ENCODE measurements at regions not wholly inside any gene's neighbourhood (a gene's known extent, or its start where the extent isn't known, plus 50 kb on each side); places are given as distances from the start of the nearest gene placed in this dataset.

DNA sequence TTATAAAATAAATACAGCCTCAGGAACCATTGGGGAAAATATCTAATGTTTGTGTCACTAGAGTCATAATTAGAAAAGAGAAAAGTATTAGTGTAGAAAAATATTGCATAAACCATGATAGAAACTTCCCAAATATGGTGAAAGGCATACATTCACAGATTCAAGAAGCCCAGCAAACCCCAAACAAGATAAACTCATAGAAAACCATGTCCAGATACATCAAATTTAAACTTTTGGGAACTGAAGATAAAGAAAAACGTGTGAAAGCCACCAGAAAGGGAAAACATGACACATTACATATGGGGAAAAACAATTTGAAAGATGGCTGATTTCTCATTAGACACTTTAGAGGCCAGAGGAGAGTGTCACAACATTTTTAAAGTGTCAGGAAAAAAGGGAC lies 236.5 kb upstream of the FN1 start:
- DNase-seq (ENCODE audit: low read depth in 1 of 2, low spot score in 1 of 2) = no peak
- TF ChIP-seq POLR2AphosphoS5 (IDR thresholded peaks at IDR 0.05; ENCODE audit: low read depth) (no peak), GABPA (IDR thresholded peaks at IDR 0.05; ENCODE audit: low read depth) (no peak), SPI1 (IDR thresholded peaks at IDR 0.05; ENCODE audit: borderline replicate concordance, low read depth) (no peak), CTCF (IDR thresholded peaks at IDR 0.05; ENCODE audit: insufficient read depth, low read length) (no peak)
- TF ChIP-seq, protein P1, sequence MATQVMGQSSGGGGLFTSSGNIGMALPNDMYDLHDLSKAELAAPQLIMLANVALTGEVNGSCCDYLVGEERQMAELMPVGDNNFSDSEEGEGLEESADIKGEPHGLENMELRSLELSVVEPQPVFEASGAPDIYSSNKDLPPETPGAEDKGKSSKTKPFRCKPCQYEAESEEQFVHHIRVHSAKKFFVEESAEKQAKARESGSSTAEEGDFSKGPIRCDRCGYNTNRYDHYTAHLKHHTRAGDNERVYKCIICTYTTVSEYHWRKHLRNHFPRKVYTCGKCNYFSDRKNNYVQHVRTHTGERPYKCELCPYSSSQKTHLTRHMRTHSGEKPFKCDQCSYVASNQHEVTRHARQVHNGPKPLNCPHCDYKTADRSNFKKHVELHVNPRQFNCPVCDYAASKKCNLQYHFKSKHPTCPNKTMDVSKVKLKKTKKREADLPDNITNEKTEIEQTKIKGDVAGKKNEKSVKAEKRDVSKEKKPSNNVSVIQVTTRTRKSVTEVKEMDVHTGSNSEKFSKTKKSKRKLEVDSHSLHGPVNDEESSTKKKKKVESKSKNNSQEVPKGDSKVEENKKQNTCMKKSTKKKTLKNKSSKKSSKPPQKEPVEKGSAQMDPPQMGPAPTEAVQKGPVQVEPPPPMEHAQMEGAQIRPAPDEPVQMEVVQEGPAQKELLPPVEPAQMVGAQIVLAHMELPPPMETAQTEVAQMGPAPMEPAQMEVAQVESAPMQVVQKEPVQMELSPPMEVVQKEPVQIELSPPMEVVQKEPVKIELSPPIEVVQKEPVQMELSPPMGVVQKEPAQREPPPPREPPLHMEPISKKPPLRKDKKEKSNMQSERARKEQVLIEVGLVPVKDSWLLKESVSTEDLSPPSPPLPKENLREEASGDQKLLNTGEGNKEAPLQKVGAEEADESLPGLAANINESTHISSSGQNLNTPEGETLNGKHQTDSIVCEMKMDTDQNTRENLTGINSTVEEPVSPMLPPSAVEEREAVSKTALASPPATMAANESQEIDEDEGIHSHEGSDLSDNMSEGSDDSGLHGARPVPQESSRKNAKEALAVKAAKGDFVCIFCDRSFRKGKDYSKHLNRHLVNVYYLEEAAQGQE (IDR thresholded peaks at IDR 0.05; ENCODE audit: insufficient replicate concordance, low read depth) = no peak
- H3K27me3 ChIP-seq (ENCODE audit: insufficient read depth, poor library complexity, severe bottlenecking) = no peaks in the 10 kb centered on the region
- H3K4me3 ChIP-seq (replicated peaks; ENCODE audit: insufficient read depth, low read length) = no peak overlapping the region
- no peak overlapping the region for H3K27ac ChIP-seq (replicated peaks)

DNA sequence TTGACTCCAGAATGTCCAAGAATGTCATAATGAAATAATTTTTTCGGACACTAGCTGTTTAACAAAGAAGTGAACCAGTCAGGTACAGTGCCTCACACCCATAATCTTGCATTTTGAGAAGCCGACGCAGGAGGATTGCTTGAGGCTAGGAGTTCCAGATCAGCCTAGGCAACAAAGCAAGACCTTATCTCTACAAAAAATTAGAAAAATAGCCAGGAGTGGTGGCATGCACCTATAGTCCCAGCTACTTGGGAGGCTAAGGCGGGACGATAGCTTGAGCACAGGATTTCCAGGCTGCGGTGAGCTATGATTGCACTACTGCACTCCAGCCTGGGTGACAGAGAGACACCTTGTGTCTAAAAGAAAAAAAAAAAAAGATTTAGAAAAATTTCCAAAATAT lies 235.8 kb upstream of the FN1 start:
- H3K27ac ChIP-seq (replicated peaks) = no peak overlapping the region
- H3K27me3 ChIP-seq (ENCODE audit: insufficient read depth, poor library complexity, severe bottlenecking) = peaks cover under 1% of the 10 kb centered on the region
- DNase-seq (ENCODE audit: low read depth in 1 of 2, low spot score in 1 of 2) = no peak
- no peak for TF ChIP-seq SPI1 (IDR thresholded peaks at IDR 0.05; ENCODE audit: borderline replicate concordance, low read depth)
- TF ChIP-seq, protein P1 (IDR thresholded peaks at IDR 0.05; ENCODE audit: insufficient replicate concordance, low read depth) = no peak
- TF ChIP-seq GABPA (IDR thresholded peaks at IDR 0.05; ENCODE audit: low read depth) = no peak
- TF ChIP-seq CTCF (IDR thresholded peaks at IDR 0.05; ENCODE audit: insufficient read depth, low read length) = no peak
- no peak for TF ChIP-seq POLR2AphosphoS5 (IDR thresholded peaks at IDR 0.05; ENCODE audit: low read depth)
- no peak overlapping the region for H3K4me3 ChIP-seq (replicated peaks; ENCODE audit: insufficient read depth, low read length)

DNA sequence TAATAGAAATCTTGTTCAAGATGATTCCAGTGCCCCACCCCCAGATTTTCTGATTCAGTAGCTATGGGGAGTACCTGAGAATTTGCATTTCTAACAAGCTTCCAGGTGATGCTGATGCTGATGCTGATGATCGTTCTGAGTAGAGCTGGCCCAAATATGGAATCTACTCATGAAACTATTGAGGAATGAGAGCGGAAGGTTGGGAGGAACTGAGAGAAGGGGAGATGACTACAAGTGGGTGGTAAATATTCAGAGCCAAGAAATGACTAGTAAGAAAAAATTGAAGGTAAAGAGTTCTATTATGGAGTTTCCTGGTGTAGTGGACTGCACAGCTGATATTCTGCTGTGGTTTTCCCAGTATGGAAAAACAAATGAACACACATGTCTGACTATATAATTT lies 235.4 kb upstream of the FN1 start:
- no peak overlapping the region for H3K27ac ChIP-seq (replicated peaks)
- DNase-seq (ENCODE audit: low read depth in 1 of 2, low spot score in 1 of 2) = no peak
- peaks cover 3% of the 10 kb centered on the region for H3K27me3 ChIP-seq (ENCODE audit: insufficient read depth, poor library complexity, severe bottlenecking)
- H3K4me3 ChIP-seq (replicated peaks; ENCODE audit: insufficient read depth, low read length) = no peak overlapping the region
- TF ChIP-seq GABPA (IDR thresholded peaks at IDR 0.05; ENCODE audit: low read depth) (no peak), CTCF (IDR thresholded peaks at IDR 0.05; ENCODE audit: insufficient read depth, low read length) (no peak), POLR2AphosphoS5 (IDR thresholded peaks at IDR 0.05; ENCODE audit: low read depth) (no peak), SPI1 (IDR thresholded peaks at IDR 0.05; ENCODE audit: borderline replicate concordance, low read depth) (no peak)
- TF ChIP-seq, protein P1 (IDR thresholded peaks at IDR 0.05; ENCODE audit: insufficient replicate concordance, low read depth) = no peak

Measured in HL-60 (cell line).